AG04449 (cell line): ENCODE measurements at regions not wholly inside any gene's neighbourhood (a gene's known extent, or its start where the extent isn't known, plus 50 kb on each side); places are given as distances from the start of the nearest gene placed in this dataset.

Source experiments
- CTCF ChIA-PET: fragments of 350-600 bp; formaldehyde crosslinking; extraction: SDS; loops from one replicate; lab custom pipeline; 2021; ENCODE audit warnings: antibody characterized with exemption; lab: Yijun Ruan, JAX
- POLR2A ChIA-PET: fragments of 400-600, 350-600 bp; formaldehyde crosslinking; extraction: SDS; loops from one replicate; lab custom pipeline; 2020; ENCODE audit warnings: antibody characterized with exemption, inconsistent platforms; lab: Yijun Ruan, JAX
- DNase-seq: peaks from one replicate; pipeline ENCODE4 v3.0.0-alpha.2; 2010; ENCODE audit warnings: low read depth, low spot score
- H3K4me3 ChIP-seq: 2 replicates; pipeline ENCODE4 v1.5.1; 2011; ENCODE audit warnings: low read depth, mild to moderate bottlenecking, control low read depth, low read length
- CTCF ChIP-seq: IDR thresholded peaks from one replicate; pipeline ENCODE4 v1.5.1; 2011; ENCODE audit warnings: mild to moderate bottlenecking, moderate library complexity, low read length, control low read depth, inconsistent platforms; ENCODE audit not compliant: insufficient read depth; ENCODE audit errors: missing control alignments

GRCh38 chr12:33663000-33663654 lies 223.5 kb upstream of the SYT10 start:
- CTCF ChIA-PET = no interaction called here
- POLR2A ChIA-PET = no interaction called here
- TF ChIP-seq CTCF = no peak
- no peak for DNase-seq
- no peak overlapping the region for H3K4me3 ChIP-seq

- no peak for DNase-seq
- H3K4me3 ChIP-seq = no peak overlapping the region
- TF ChIP-seq CTCF = no peak
- ChIA-PET POLR2A (no interaction called here), CTCF (interaction anchor here (0.6 kb wide), 1 partner anchor 12 kb away, joined by 3 read pairs; no protein-coding TSS in a partner anchor)
Measured at GRCh38 chr12:33669349-33669748, 229.7 kb upstream of the SYT10 start.

GRCh38 chr12:33670284-33670683 lies 230.7 kb upstream of the SYT10 start:
- no peak overlapping the region for H3K4me3 ChIP-seq
- no peak for TF ChIP-seq CTCF
- DNase-seq = no peak
- ChIA-PET CTCF (no interaction called here), POLR2A (no interaction called here)

GRCh38 chr12:33671676-33672075 lies 232.1 kb upstream of the SYT10 start:
- H3K4me3 ChIP-seq = no peak overlapping the region
- ChIA-PET POLR2A (no interaction called here), CTCF (interaction anchor here (1.1 kb wide), 1 partner anchor 63 kb away, joined by 3 read pairs; no protein-coding TSS in a partner anchor)
- TF ChIP-seq CTCF = no peak
- no peak for DNase-seq

- H3K4me3 ChIP-seq = no peak overlapping the region
- no peak for TF ChIP-seq CTCF
- CTCF ChIA-PET = no interaction called here
- POLR2A ChIA-PET = no interaction called here
- DNase-seq = no peak
Measured at GRCh38 chr12:33672836-33673577, 233.4 kb upstream of the SYT10 start.

GRCh38 chr12:33676866-33677265 lies 237.2 kb upstream of the SYT10 start:
- no peak for TF ChIP-seq CTCF
- POLR2A ChIA-PET = no interaction called here
- no peak for DNase-seq
- CTCF ChIA-PET = no interaction called here
- no peak overlapping the region for H3K4me3 ChIP-seq
